Naive B cell (primary cell): ENCODE measurements at regions not wholly inside any gene's neighbourhood (a gene's known extent, or its start where the extent isn't known, plus 50 kb on each side); places are given as distances from the start of the nearest gene placed in this dataset.
"Not testable (repeated sequence)": the region's sequence is repeated elsewhere in the genome, so short reads cannot be mapped to it uniquely, and the experiment has no call there.

ENCODE experiments used
- ATAC-seq, 2 donors: fragments of 150-1000 bp; cut with Tn5 transposase; 2 replicates each; pipeline ENCODE4 v1.10.0; 2021; ENCODE audit warnings: low read depth in 2 of 2, mild to moderate bottlenecking in 2 of 2, moderate library complexity in 2 of 2
- DNase-seq: peaks from one replicate; pipeline ENCODE4 v3.0.0; 2022
- H3K27ac Mint-ChIP-seq, 6 donors: one replicate each; pipeline ENCODE4 v1.8.0; 2020 to 2022; ENCODE audit warnings: mild to moderate bottlenecking in 6 of 6, mixed read lengths in 6 of 6, moderate library complexity in 5 of 6, inconsistent platforms in 2 of 6
- H3K27me3 Mint-ChIP-seq, 3 donors: one replicate each; pipeline ENCODE4 v1.8.0; 2021 to 2022; ENCODE audit warnings: mixed read lengths in 3 of 3, mild to moderate bottlenecking in 1 of 3
- H3K36me3 Mint-ChIP-seq, 2 donors: one replicate each; pipeline ENCODE4 v1.8.0; 2020 to 2022; ENCODE audit warnings: mixed read lengths in 2 of 2, inconsistent platforms in 1 of 2, mild to moderate bottlenecking in 1 of 2
- H3K4me1 Mint-ChIP-seq, 3 donors: one replicate each; pipeline ENCODE4 v1.8.0; 2020 to 2022; ENCODE audit warnings: mixed read lengths in 3 of 3, inconsistent platforms in 1 of 3, mild to moderate bottlenecking in 1 of 3, moderate library complexity in 1 of 3
- H3K4me3 Mint-ChIP-seq, 8 donors: one replicate each; pipeline ENCODE4 v1.8.0; 2020 to 2022; ENCODE audit warnings: mild to moderate bottlenecking in 8 of 8, mixed read lengths in 8 of 8, moderate library complexity in 8 of 8, inconsistent platforms in 2 of 8
- H3K9me3 Mint-ChIP-seq, 7 donors: one replicate each; pipeline ENCODE4 v1.8.0; 2020 to 2022; ENCODE audit warnings: mixed read lengths in 7 of 7, mild to moderate bottlenecking in 5 of 7, inconsistent platforms in 2 of 7, moderate library complexity in 1 of 7

DNA sequence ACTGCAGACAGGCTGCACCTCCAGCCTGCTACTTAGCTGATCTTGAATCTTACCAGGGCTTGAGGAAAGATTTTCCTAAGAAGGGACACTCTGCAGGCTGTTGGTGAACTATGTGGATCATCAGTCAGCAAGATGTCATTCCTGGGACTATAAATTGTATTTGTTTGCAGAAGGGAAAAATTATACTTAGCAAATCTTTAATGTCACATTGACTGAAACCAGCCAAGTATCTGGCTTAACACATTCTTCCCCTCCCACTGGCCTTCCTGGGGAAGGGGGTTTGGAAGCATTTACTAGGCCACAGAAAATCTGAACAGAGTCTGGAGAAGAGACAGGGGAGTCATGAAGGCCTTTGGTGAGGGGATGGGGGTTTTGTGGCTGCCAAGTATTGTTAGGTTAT, 156.7 kb upstream of the EOLA2 start:
- DNase-seq: no peak
- Mint-ChIP-seq H3K36me3 (no peaks in the 10 kb centered on the region), H3K4me3 (no peak overlapping the region), H3K4me1 (no peaks in the 10 kb centered on the region), H3K9me3 (peaks cover 0 to 10% (median 3%) of the 10 kb centered on the region in 7 donors), H3K27me3 (no peaks in the 10 kb centered on the region), H3K27ac (no peak overlapping the region)
- ATAC-seq: no peak

DNA sequence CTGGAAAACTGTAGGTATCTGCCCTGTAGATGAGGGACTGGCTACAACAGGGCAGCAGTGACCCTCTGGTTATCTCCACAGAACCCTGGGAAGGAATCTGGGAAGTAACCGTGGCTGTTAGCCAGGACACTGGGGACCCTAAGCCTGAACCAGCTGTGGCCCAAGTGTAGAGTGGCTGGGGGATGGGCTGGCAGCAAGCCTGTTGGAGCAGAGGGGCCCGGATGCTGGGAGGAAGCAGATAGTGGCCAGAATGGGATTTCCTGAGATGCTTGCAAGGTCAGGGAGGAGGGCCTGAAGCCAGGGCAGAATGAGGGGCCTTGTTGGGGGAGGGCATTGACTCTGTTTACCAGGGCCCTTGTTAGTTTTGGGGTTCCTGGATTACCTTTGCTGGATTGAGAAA, 161.0 kb upstream of the EOLA2 start:
- ATAC-seq: no peak
- H3K27ac Mint-ChIP-seq: peak overlapping the region in 1 of 6 donors; percentile 50
- H3K4me3 Mint-ChIP-seq: peak overlapping the region in 1 of 8 donors; percentile 7

DNA sequence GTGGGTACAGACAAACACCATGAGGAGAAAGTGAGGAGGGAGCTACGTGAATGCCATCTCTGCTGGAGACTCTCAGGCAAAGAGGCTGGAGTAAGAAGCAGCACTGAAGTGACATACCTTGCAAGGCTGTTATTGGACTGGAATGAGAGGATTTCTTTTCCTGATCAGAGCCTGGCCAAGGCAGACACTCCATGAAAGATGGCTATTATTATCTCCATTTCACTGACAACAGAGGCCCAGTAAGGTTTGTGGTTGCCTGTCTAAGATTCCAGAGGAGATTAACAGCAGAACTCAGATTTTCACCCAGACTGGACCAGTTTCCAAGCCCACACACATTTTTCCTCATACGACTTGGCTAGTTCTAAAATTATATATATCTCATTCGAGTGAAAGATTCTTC, 162.0 kb upstream of the EOLA2 start:
- Mint-ChIP-seq H3K27me3 (no peaks in the 10 kb centered on the region), H3K4me1 (no peaks in the 10 kb centered on the region), H3K4me3 (no peak overlapping the region), H3K9me3 (peaks cover 0 to 6% (median 3%) of the 10 kb centered on the region in 7 donors), H3K36me3 (no peaks in the 10 kb centered on the region), H3K27ac (no peak overlapping the region)
- DNase-seq (no peak), ATAC-seq (no peak)

More for the DNA sequence above, 161.0 kb upstream of the EOLA2 start:
- Mint-ChIP-seq H3K36me3 (no peaks in the 10 kb centered on the region), H3K4me1 (no peaks in the 10 kb centered on the region), H3K27me3 (no peaks in the 10 kb centered on the region), H3K9me3 (peaks cover 0 to 6% (median 3%) of the 10 kb centered on the region in 7 donors)
- DNase-seq: no peak

DNA sequence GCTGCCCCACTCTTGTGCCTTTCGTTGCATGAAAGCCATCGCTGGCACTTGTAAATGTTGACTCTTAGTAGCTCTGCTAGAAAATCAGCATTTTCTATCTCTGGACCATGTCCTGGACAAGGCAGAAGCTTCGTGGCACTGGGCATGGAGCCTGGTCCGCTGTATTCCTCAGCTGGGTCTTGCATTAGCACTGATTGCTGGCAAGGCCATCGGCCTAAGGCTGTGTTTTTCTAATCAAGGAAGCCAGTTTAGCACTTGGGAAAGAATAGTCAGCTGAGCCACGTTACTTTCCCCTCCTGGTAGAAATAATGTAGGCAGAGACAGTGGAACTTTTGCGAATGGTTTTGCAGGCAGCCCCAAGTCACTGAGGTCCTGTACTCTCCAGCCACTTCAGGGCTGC, 180.2 kb upstream of the EOLA2 start:
- Mint-ChIP-seq H3K4me3 (no peak overlapping the region), H3K27me3 (peaks cover 0 to 7% (median 0%) of the 10 kb centered on the region in 3 donors), H3K4me1 (peaks cover 0 to 7% (median 0%) of the 10 kb centered on the region in 3 donors), H3K9me3 (peaks cover 0 to 2% (median 0%) of the 10 kb centered on the region in 7 donors), H3K27ac (no peak overlapping the region), H3K36me3 (no peaks in the 10 kb centered on the region)
- ATAC-seq (no peak), DNase-seq (no peak)

DNA sequence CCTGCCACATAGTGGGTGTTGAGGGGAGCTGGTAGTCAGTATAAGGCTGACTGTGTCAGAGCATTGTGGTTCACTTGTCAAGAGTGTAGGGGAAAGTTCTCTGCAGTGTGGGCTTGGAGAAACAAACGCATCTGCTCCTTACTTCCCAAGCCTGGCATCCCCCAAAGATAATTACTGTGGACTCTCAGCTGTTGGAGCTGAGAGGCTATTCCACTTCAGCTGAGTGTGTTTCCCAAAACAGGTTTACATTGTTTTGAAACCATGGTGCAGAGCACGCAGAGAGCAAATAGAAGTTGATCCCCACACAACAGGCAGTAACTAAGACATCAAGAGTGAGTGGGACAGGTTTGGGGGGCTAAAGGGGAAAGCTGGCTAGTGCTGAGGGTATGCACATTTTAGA, 181.0 kb upstream of the EOLA2 start:
- DNase-seq: no peak
- Mint-ChIP-seq H3K4me3 (no peak overlapping the region), H3K27me3 (no peaks in the 10 kb centered on the region), H3K36me3 (no peaks in the 10 kb centered on the region), H3K9me3 (peaks cover 0 to 2% (median 0%) of the 10 kb centered on the region in 7 donors), H3K27ac (peak overlapping the region in 1 of 6 donors; percentile 36), H3K4me1 (peaks cover 0 to 7% (median 0%) of the 10 kb centered on the region in 3 donors)
- ATAC-seq: no peak

DNA sequence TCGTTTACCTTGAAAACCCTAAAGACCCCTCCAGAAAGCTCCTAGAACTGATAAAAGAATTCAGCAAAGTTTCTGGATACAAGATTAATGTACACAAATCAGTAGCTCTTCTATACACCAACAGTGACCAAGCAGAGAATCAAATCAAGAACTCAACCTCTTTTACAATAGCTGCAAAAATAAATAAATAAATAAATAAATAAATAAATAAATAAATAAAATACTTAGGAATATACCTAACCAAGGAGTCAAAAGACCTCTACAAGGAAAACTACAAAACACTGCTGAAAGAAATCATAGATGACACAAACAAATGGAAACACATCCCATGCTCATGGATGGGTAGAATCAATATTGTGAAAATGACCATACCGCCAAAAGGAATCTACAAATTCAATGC, 186.8 kb upstream of the EOLA2 start:
- H3K36me3 Mint-ChIP-seq, ATAC-seq, H3K27me3 Mint-ChIP-seq, H3K9me3 Mint-ChIP-seq, H3K4me3 Mint-ChIP-seq, H3K27ac Mint-ChIP-seq, DNase-seq, H3K4me1 Mint-ChIP-seq: not testable (repeated sequence)

DNA sequence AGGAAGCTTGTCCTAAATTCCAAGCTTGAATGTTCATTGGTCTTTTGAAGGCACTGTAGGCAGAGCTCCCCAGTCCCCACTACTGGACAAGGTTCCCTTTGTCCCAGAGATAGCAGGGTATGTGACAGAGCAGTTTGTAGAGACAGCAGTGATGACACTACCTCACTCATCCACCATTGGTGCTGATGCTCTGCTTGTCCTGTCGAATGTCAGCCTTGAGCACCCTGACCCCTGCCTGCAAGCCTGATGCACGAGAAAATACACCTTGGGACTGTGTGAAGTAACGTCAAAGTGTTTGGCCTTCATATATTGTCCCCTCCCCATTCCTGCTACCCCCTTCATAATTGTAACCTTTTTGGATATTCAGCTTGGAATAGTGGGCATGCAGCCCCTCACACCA, 188.9 kb upstream of the EOLA2 start:
- H3K9me3 Mint-ChIP-seq: peaks cover 0 to 12% (median 0%) of the 10 kb centered on the region in 7 donors
- ATAC-seq (no peak), DNase-seq (no peak)
- H3K27ac Mint-ChIP-seq: no peak overlapping the region
- H3K36me3 Mint-ChIP-seq: no peaks in the 10 kb centered on the region
- no peaks in the 10 kb centered on the region for H3K4me1 Mint-ChIP-seq
- H3K27me3 Mint-ChIP-seq: no peaks in the 10 kb centered on the region
- no peak overlapping the region for H3K4me3 Mint-ChIP-seq

DNA sequence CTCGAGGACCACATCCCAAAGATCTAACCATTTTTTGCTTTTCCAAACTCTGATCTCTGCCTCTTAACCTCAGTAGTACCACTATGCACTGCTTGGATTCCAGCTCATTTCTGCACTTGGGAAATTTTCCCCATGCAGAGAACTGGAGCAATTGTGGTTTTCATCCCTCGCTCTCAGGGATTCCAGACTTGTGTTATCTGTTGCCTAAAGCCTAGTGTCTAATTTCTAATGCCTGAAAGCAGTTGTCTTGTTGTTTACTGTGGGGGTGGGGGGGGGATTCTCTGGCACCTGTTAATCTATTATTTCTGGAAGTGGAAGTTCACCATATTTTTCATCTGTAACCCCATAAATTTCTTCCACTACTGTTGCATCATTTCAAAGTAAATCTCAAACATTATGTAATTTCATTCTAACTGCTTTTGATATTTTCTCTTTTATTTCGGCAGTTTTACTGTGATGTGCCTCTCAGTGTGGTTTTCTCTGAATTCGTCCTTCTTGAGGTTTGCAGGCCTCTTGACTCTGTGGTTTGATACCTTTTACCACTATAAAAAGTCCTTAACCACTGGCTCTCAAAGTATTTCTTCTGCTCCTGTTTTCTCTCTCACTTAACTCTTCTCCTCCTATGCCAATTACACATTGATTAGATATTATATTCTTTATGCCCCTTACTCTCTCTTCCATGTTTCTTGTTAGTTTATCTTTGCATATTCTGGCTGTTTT, 205.6 kb upstream of the EOLA2 start:
- Mint-ChIP-seq H3K27ac (peak overlapping the region in 1 of 6 donors; percentile 29), H3K27me3 (peaks cover 0 to 8% (median 0%) of the 10 kb centered on the region in 3 donors), H3K4me3 (no peak overlapping the region)

DNA sequence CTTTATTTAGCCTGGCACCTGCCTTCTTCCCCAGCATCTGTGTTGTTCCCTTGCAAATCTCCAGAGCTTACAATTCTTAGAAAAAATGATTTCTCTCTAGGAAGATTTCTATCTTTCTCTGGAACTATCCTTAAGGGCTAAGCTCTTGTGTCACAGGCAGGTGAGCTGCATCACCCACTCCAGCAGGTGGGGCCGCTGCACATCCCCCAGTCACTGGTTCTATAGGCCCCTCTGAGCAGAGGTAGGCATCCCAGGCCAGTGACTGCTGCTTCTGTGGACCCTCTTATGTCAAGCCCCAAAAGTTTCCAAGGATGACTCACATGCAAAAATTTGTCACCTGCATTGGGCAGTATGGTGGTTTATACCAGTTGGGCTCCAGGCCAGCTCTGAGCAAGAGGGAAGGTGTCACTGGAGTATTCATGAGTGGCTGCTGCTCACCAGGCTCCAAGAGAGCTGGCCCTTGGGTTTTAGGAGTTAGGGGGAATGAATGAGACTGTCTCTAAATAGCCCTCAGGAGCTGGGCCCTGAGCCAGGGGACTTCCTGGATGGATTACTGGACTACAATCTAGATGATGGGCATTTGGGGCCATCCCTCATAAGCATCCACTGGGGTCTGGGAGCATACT, 208.1 kb upstream of the EOLA2 start:
- DNase-seq (no peak), ATAC-seq (no peak)
- peaks cover 0 to 9% of the 10 kb centered on the region in 2 donors for H3K36me3 Mint-ChIP-seq
- no peak overlapping the region for H3K27ac Mint-ChIP-seq
- H3K4me3 Mint-ChIP-seq: no peak overlapping the region
- H3K9me3 Mint-ChIP-seq: peaks cover 0 to 27% (median 11%) of the 10 kb centered on the region in 7 donors
- H3K27me3 Mint-ChIP-seq: peaks cover 0 to 8% (median 0%) of the 10 kb centered on the region in 3 donors
- H3K4me1 Mint-ChIP-seq: no peaks in the 10 kb centered on the region

More for the DNA sequence above, 205.6 kb upstream of the EOLA2 start:
- Mint-ChIP-seq H3K36me3 (peaks cover 0 to 9% of the 10 kb centered on the region in 2 donors), H3K4me1 (no peaks in the 10 kb centered on the region), H3K9me3 (peaks cover 0 to 27% (median 11%) of the 10 kb centered on the region in 7 donors)
- no peak for DNase-seq
- ATAC-seq: no peak

DNA sequence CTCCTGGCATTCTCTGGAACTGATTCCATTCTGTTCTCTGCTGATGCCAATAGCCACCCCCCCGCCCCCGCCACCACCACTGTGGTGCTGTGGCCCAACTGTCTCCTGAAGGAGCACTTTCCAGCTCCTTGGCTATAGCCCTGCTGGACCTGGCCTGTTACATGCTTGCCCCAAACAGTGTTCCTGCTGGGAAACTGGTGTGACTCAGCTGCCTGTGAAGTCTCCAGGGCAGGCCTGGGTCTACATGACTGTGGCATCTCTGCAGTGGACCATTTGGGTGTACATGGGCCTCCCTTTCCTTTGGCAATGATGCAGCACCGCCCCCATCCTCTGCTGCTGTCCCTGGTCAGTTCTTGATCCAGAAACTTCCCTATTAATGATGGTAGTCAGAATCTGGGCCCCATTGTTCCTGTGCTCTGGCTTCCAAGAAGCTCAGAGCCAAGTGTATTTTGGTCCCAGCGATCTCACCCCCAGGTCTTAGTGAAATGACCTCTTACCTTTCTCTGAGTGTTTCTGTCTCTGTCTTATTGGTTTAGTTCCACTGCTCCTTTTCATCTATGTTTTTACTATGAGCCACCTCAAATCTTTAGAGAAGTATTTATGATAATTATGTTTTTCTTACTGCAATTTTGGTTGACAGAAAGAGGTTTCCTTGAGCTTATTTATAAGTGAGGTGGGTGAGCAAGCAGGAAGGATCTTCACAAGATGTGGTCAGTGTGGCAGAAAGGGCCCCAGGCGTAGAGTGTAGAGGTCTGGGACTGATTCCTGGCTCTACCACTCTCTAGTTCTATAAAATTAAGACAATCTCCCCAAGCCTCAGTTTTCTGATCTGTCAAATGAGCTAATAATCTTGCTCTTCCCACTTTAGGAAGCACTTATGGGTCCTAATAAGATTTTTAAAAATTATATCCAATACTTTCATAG, 210.7 kb upstream of the EOLA2 start:
- Mint-ChIP-seq H3K36me3 (no peaks in the 10 kb centered on the region), H3K4me3 (no peak overlapping the region), H3K27me3 (peaks cover 0 to 3% (median 0%) of the 10 kb centered on the region in 3 donors), H3K4me1 (no peaks in the 10 kb centered on the region), H3K9me3 (peaks cover 0 to 3% (median 0%) of the 10 kb centered on the region in 7 donors), H3K27ac (no peak overlapping the region)
- no peak for ATAC-seq
- no peak for DNase-seq

DNA sequence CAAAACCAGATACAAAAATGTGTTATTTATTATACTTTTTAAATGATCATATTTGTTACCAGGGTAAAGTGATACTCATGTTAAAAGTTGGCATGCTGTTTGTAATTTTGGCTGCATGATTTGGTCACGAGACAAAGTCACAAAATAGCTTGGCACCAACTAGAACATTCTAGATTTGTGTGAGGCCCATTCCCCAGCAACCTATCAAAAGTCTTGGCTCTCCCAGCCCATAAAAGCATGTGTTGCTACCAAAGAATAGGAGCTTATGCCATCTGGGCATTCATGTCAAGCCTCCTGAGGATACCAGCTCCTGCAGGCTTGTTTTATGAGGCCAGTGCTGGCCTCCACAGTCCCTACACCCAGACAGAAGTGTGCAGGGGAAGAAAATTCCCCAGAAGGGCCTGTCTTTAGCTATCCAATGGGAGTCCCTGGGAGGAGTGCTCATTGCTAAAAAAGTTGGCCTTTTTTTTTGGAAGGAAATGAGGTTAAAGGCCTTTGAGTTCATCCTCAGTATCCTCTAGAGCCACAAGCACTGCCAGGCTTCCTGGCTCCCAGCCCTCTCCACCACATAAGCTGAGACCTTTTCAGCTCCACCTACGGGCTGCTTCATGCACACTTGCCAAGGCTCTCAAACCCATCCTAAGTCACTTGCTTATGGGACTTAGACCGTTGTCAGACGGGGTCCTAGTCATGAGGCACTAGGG, 211.9 kb upstream of the EOLA2 start:
- H3K9me3 Mint-ChIP-seq: no peaks in the 10 kb centered on the region
- no peaks in the 10 kb centered on the region for H3K4me1 Mint-ChIP-seq
- ATAC-seq (no peak), DNase-seq (no peak)
- H3K27me3 Mint-ChIP-seq: no peaks in the 10 kb centered on the region
- H3K36me3 Mint-ChIP-seq: no peaks in the 10 kb centered on the region
- no peak overlapping the region for H3K4me3 Mint-ChIP-seq
- no peak overlapping the region for H3K27ac Mint-ChIP-seq

DNA sequence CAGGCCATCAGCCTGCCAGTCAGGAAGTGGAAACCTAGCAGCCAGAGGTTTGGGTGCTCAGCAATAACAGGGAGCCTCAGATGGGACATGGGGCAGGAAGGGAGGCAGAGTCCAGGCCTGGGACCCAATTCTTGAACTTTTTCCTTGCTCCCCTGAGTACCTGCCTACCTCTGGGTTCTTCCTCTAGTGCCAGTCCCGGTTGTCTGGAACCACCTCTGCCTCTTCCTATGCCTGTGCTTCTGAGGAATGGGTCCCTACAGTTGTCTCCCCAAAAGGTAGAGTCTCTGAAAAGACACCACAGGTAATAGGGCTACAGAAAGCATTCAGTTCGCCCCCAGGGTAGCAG, 212.4 kb upstream of the MAMLD1 start:
- no peaks in the 10 kb centered on the region for H3K4me1 Mint-ChIP-seq
- H3K36me3 Mint-ChIP-seq: no peaks in the 10 kb centered on the region
- no peaks in the 10 kb centered on the region for H3K27me3 Mint-ChIP-seq
- peak overlapping the region in 1 of 6 donors; percentile 24 for H3K27ac Mint-ChIP-seq
- no peaks in the 10 kb centered on the region for H3K9me3 Mint-ChIP-seq
- DNase-seq (no peak), ATAC-seq (no peak)
- no peak overlapping the region for H3K4me3 Mint-ChIP-seq

DNA sequence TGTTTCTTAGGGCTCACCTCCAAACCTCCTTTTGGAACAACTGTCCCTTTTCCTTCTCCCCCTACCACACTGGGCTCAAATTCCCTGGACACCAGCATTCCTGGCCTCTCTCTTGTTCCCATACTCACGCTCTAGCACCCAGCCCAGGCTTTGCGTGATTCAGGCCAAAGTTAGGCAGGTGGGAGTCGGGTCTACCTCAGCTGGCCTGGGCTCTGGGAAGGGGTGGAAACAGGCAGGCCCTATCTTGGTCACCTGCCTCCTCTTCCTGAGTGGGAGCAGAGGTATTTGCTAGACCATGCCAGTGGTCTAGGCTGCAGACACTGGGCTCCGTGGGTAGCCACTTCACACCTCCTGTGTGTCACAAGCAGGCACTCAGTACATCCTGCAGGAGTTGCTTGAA, 211.1 kb upstream of the MAMLD1 start:
- Mint-ChIP-seq H3K27me3 (no peaks in the 10 kb centered on the region), H3K27ac (no peak overlapping the region), H3K4me1 (no peaks in the 10 kb centered on the region)

More for the DNA sequence above, 211.1 kb upstream of the MAMLD1 start:
- DNase-seq (no peak), ATAC-seq (no peak)
- no peaks in the 10 kb centered on the region for H3K36me3 Mint-ChIP-seq
- H3K9me3 Mint-ChIP-seq: no peaks in the 10 kb centered on the region
- H3K4me3 Mint-ChIP-seq: no peak overlapping the region
